OCI-LY3 (cell line): ENCODE measurements at regions not wholly inside any gene's neighbourhood (a gene's known extent, or its start where the extent isn't known, plus 50 kb on each side); places are given as distances from the start of the nearest gene placed in this dataset.

ENCODE experiments used
- EZH2phosphoT487 ChIP-seq: fragments of 200-600 bp; shearing (Covaris generic); IDR thresholded peaks from 2 replicates; pipeline ENCODE4 v1.6.1; 2018; ENCODE audit warnings: antibody characterized with exemption, mixed run types, low read depth
- TF ChIP-seq, protein P1 (sequence below): fragments of 200-600, 300-600 bp; sonication (generic); IDR thresholded peaks from 2 replicates; pipeline ENCODE4 v1.5.1; 2014; ENCODE audit warnings: antibody characterized with exemption, low read length, low read depth

DNA sequence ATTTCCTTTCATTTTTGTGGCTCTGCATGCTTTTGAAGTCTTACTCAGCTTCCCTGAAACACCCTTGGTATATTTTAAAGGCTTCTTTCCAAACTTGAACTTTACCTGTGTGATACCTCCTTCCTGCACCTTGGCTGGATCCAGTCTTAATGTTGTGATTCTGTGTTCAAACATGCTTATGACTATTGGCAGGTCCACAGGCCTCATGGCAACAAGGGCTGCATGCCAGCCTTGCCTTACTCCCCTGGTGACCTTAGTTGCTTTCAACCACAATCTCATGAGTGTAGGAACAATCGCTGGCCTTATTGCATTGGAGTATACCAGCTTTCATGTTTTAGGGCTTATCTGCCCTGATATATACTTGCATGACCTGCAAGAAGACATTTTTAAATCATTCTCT, 238.7 kb downstream of the KIF20B start:
- TF ChIP-seq, protein P1, sequence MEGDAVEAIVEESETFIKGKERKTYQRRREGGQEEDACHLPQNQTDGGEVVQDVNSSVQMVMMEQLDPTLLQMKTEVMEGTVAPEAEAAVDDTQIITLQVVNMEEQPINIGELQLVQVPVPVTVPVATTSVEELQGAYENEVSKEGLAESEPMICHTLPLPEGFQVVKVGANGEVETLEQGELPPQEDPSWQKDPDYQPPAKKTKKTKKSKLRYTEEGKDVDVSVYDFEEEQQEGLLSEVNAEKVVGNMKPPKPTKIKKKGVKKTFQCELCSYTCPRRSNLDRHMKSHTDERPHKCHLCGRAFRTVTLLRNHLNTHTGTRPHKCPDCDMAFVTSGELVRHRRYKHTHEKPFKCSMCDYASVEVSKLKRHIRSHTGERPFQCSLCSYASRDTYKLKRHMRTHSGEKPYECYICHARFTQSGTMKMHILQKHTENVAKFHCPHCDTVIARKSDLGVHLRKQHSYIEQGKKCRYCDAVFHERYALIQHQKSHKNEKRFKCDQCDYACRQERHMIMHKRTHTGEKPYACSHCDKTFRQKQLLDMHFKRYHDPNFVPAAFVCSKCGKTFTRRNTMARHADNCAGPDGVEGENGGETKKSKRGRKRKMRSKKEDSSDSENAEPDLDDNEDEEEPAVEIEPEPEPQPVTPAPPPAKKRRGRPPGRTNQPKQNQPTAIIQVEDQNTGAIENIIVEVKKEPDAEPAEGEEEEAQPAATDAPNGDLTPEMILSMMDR, result no peak
- TF ChIP-seq EZH2phosphoT487, result no peak
